BE2C (cell line): ENCODE measurements at regions not wholly inside any gene's neighbourhood (a gene's known extent, or its start where the extent isn't known, plus 50 kb on each side); places are given as distances from the start of the nearest gene placed in this dataset.

Experiments used
- DNase-seq: peaks from one replicate; pipeline ENCODE4 v3.0.0-alpha.2; 2020
- H3K27me3 ChIP-seq: fragments of 250-450 bp; sonication (Bioruptor Pico); 2 replicates; pipeline ENCODE4 v1.5.1; 2020; ENCODE audit warnings: mild to moderate bottlenecking
- H3K36me3 ChIP-seq: fragments of 250-450 bp; sonication (Bioruptor Pico); 2 replicates; pipeline ENCODE4 v1.5.1; 2020; ENCODE audit warnings: mild to moderate bottlenecking
- H3K4me1 ChIP-seq: fragments of 250-450 bp; sonication (Bioruptor Pico); 2 replicates; pipeline ENCODE4 v1.5.1; 2020
- H3K4me3 ChIP-seq: 2 replicates; pipeline ENCODE4 v1.5.1; 2011; ENCODE audit warnings: low read depth, low read length
- H3K9me3 ChIP-seq: fragments of 250-450 bp; sonication (Bioruptor Pico); 2 replicates; pipeline ENCODE4 v1.5.1; 2020
- CTCF ChIP-seq: IDR thresholded peaks from 2 replicates; pipeline ENCODE4 v1.5.1; 2012; ENCODE audit warnings: mild to moderate bottlenecking, low read depth, low read length

- Histone ChIP-seq H3K27me3 (no peaks in the 10 kb centered on the region), H3K36me3 (no peaks in the 10 kb centered on the region), H3K9me3 (no peaks in the 10 kb centered on the region), H3K4me3 (no peak overlapping the region), H3K4me1 (peaks cover 7% of the 10 kb centered on the region)
- no peak for TF ChIP-seq CTCF
- no peak for DNase-seq
Observed at GRCh38 chr13:81394640-81395039, 1053.7 kb upstream of the SPRY2 start.

GRCh38 chr13:81393721-81394120, 1052.8 kb upstream of the SPRY2 start:
- Histone ChIP-seq H3K4me1 (peaks cover 7% of the 10 kb centered on the region), H3K4me3 (no peak overlapping the region), H3K36me3 (no peaks in the 10 kb centered on the region), H3K9me3 (no peaks in the 10 kb centered on the region), H3K27me3 (no peaks in the 10 kb centered on the region)
- no peak for TF ChIP-seq CTCF
- no peak for DNase-seq

- DNase-seq, result no peak
- Histone ChIP-seq H3K4me1 (peaks cover 7% of the 10 kb centered on the region), H3K9me3 (no peaks in the 10 kb centered on the region), H3K27me3 (no peaks in the 10 kb centered on the region), H3K36me3 (no peaks in the 10 kb centered on the region), H3K4me3 (no peak overlapping the region)
- TF ChIP-seq CTCF, result no peak
Observed at GRCh38 chr13:81393110-81393509, 1052.2 kb upstream of the SPRY2 start.

- Histone ChIP-seq H3K4me3 (no peak overlapping the region), H3K27me3 (no peaks in the 10 kb centered on the region), H3K36me3 (no peaks in the 10 kb centered on the region), H3K4me1 (no peaks in the 10 kb centered on the region), H3K9me3 (no peaks in the 10 kb centered on the region)
- TF ChIP-seq CTCF, result no peak
- no peak for DNase-seq
Observed at GRCh38 chr13:81388400-81388799, 1047.5 kb upstream of the SPRY2 start.

- no peaks in the 10 kb centered on the region for H3K9me3 ChIP-seq
- no peak overlapping the region for H3K4me3 ChIP-seq
- no peaks in the 10 kb centered on the region for H3K4me1 ChIP-seq
- no peak for DNase-seq
- no peaks in the 10 kb centered on the region for H3K27me3 ChIP-seq
- H3K36me3 ChIP-seq, result no peaks in the 10 kb centered on the region
- TF ChIP-seq CTCF, result no peak
Observed at GRCh38 chr13:81383444-81383843, 1042.5 kb upstream of the SPRY2 start.

GRCh38 chr13:81382246-81382645, 1041.3 kb upstream of the SPRY2 start:
- no peaks in the 10 kb centered on the region for H3K9me3 ChIP-seq
- H3K4me3 ChIP-seq, result no peak overlapping the region
- DNase-seq, result no peak
- H3K4me1 ChIP-seq, result no peaks in the 10 kb centered on the region
- H3K27me3 ChIP-seq, result no peaks in the 10 kb centered on the region
- H3K36me3 ChIP-seq, result no peaks in the 10 kb centered on the region
- TF ChIP-seq CTCF, result no peak
